Thyroid gland (tissue), 4 donors: ENCODE measurements at regions not wholly inside any gene's neighbourhood (a gene's known extent, or its start where the extent isn't known, plus 50 kb on each side); places are given as distances from the start of the nearest gene placed in this dataset.

ENCODE experiments used
- DNase-seq, 2 donors: peaks; one replicate each; pipeline ENCODE4 v3.0.0-alpha.2; 2019
- H3K27ac ChIP-seq, 3 donors: fragments of 200-600 bp; sonication (generic); 1 replicate in 2 of 3; 2 replicates in 1 of 3; pipeline ENCODE4 v1.5.1; 2016 to 2019; ENCODE audit warnings: mild to moderate bottlenecking in 1 of 3, moderate library complexity in 1 of 3
- H3K27me3 ChIP-seq: fragments of 200-600 bp; sonication (generic); one replicate; pipeline ENCODE4 v1.5.1; 2019
- H3K36me3 ChIP-seq, 2 donors: fragments of 200-600 bp; sonication (generic); one replicate each; pipeline ENCODE4 v1.5.1; 2016 to 2019
- H3K4me1 ChIP-seq, 2 donors: fragments of 200-600 bp; sonication (generic); one replicate each; pipeline ENCODE4 v1.5.1; 2017 to 2019
- H3K4me3 ChIP-seq, 3 donors: fragments of 200-600 bp; sonication (generic); replicated peaks in 1 of 3; 1 replicate in 2 of 3; 2 replicates in 1 of 3; pipeline ENCODE4 v1.5.1; 2016; ENCODE audit warnings: mild to moderate bottlenecking in 1 of 3
- H3K9me3 ChIP-seq: fragments of 200-600 bp; sonication (generic); one replicate; pipeline ENCODE4 v1.5.1; 2017
- CTCF ChIP-seq, 6 experiments: fragments of 200-600 bp in 3 of 6; fragments of 450-650 bp in 3 of 6; sonication (generic) in 3 of 6; IDR thresholded peaks; one replicate each; pipeline ENCODE4 v1.5.1; 2016 to 2019; ENCODE audit warnings: antibody characterized with exemption in 6 of 6, mild to moderate bottlenecking in 2 of 6, inconsistent platforms in 1 of 6, moderate library complexity in 1 of 6
- POLR2A ChIP-seq, 2 donors: fragments of 450-650 bp; IDR thresholded peaks; one replicate each; pipeline ENCODE4 v1.6.1; 2017; ENCODE audit warnings: antibody characterized with exemption in 2 of 2, mild to moderate bottlenecking in 2 of 2, moderate library complexity in 1 of 2
- WGBS, 2 donors: methylation state at CpG; one replicate each; pipeline ENCODE4 v1.1.5; 2017; 5-methylcytosine and 5-hydroxymethylcytosine counted together
- intact Hi-C: fragments of 100-400 bp; cut with DNase I; formaldehyde crosslinking; loops from one replicate; pipeline ENCODE4 v1.15.1; 2023

GRCh38 chr2:223114917-223115316 lies 62.9 kb downstream of the KCNE4 start:
- WGBS, 2 donors = 95 to 98% methylated on average over 3 of the region's 3 CpGs
- H3K36me3 ChIP-seq = no peaks in the 10 kb centered on the region
- no peak for DNase-seq
- no peaks in the 10 kb centered on the region for H3K9me3 ChIP-seq
- no peak for TF ChIP-seq POLR2A (IDR thresholded peaks at IDR 0.05)
- no peak overlapping the region for H3K27ac ChIP-seq
- no peaks in the 10 kb centered on the region for H3K4me1 ChIP-seq
- no peaks in the 10 kb centered on the region for H3K27me3 ChIP-seq
- intact Hi-C loops = no loop called here
- no peak overlapping the region for H3K4me3 ChIP-seq

DNA sequence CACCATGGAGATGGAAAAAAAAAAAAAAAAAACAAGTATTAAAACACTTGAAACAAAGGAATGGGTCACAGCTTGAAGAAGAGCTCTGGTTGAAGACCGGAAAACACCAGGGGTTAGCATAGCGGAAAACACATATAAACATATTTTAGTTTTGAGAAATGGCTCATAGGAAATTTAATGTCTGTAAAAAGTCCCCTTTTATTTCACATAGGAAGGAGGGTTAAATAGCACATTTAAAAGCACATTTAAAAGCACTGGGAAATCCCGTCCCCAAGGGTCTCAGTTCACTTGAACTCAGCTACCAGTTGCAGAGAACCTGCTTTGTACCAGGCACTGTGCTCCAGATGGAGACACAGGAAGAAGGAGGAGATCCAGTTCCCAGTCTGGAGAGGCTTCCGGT lies 65.5 kb downstream of the KCNE4 start:
- 82 to 88% methylated on average over 4 of the region's 4 CpGs for WGBS, 2 donors

DNA sequence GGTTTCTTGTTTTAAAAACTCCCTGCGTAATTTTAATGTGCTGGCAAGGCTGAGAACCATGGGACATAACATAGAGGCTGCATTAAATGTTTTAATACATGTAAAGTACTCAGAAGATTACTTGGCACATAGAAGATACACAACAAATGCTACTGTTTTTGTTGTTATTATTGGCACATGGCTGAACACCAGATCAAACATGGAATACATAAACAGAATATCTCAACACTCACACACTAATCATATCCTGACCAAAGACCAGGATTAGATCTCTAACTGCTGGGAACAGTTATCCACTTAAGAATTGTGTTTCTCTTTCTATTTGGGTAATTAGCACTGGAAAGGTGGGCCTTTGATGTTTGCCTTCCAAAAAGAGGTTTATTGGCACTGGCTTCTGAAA lies 69.3 kb downstream of the KCNE4 start:
- no peak overlapping the region for H3K4me3 ChIP-seq
- no peaks in the 10 kb centered on the region for H3K36me3 ChIP-seq
- no peaks in the 10 kb centered on the region for H3K9me3 ChIP-seq
- WGBS, 2 donors = 94 to 95% methylated on average over 1 of the region's 1 CpG
- intact Hi-C loops = no loop called here
- no peak for TF ChIP-seq CTCF (IDR thresholded peaks at IDR 0.05)
- TF ChIP-seq POLR2A (IDR thresholded peaks at IDR 0.05) = no peak
- no peaks in the 10 kb centered on the region for H3K4me1 ChIP-seq
- DNase-seq = no peak
- H3K27me3 ChIP-seq = no peaks in the 10 kb centered on the region
- H3K27ac ChIP-seq = no peak overlapping the region

More for the DNA sequence above, 65.5 kb downstream of the KCNE4 start:
- Histone ChIP-seq H3K27ac (no peak overlapping the region), H3K27me3 (no peaks in the 10 kb centered on the region), H3K4me1 (no peaks in the 10 kb centered on the region), H3K9me3 (no peaks in the 10 kb centered on the region), H3K36me3 (no peaks in the 10 kb centered on the region), H3K4me3 (no peak overlapping the region)
- intact Hi-C loops = no loop called here
- DNase-seq = no peak
- TF ChIP-seq POLR2A (IDR thresholded peaks at IDR 0.05) (no peak), CTCF (IDR thresholded peaks at IDR 0.05) (no peak)

DNA sequence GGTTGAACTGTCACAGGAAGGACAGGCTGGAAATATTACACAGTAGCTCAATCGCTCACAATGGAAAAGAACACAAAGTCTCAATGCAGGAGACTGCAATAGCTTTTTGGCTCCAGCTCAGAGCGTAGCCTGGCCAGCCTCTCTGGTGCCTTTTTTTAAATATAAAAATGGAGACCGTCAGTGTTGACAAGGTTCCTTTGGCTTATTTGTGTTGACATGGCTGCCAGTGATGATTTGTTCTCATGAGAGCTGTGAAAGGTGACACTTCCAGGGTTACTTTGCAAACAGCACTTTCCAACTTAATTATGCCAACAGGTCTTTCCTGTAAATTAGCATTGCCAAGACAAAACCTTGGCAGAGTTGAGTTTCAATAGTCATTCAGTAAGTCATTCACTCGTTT lies 70.8 kb downstream of the KCNE4 start:
- H3K36me3 ChIP-seq = no peaks in the 10 kb centered on the region
- no peak overlapping the region for H3K4me3 ChIP-seq
- no peak for TF ChIP-seq POLR2A (IDR thresholded peaks at IDR 0.05)
- no peak for TF ChIP-seq CTCF (IDR thresholded peaks at IDR 0.05)
- intact Hi-C loops = no loop called here
- no peaks in the 10 kb centered on the region for H3K4me1 ChIP-seq
- H3K27me3 ChIP-seq = no peaks in the 10 kb centered on the region
- no peaks in the 10 kb centered on the region for H3K9me3 ChIP-seq
- no peak for DNase-seq
- 32 to 47% methylated on average over 4 of the region's 4 CpGs for WGBS, 2 donors
- H3K27ac ChIP-seq = no peak overlapping the region

DNA sequence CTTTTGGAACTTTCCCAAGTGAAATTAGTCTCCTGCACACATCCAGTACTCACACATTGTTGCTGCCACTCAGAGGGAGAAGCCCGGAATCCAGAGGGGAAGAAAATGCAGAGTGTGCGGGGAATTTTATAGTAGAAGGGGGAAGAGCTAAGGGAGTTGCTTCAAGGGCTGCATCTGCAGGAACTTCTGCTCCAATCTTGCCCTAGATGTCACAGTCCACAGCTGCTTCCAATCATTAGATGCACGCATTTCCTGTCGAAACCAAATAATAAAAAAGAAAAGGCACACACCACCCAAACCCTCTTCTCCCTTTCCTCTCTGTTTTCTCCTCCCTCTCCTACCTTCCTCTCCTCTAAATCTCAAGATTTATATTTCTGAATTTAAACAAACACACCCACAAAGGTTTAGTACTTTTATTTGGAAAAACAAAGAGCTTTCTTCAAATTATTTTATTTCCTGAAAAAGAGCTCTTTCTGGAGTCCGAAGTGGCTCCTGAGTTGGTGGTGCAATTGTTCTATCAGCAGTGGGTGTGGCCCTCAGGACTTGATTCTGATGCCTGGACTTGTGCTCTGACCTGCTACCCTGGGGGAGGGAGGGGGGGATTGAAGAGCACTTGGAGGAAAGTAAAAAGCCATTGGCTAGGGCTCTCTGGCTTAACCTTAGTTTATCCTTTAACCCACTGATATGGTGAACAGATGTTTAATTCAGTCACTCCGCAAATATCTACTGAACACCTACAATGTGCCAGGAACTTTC lies 72.0 kb downstream of the KCNE4 start:
- Histone ChIP-seq H3K27me3 (no peaks in the 10 kb centered on the region), H3K4me1 (no peaks in the 10 kb centered on the region), H3K9me3 (no peaks in the 10 kb centered on the region), H3K36me3 (no peaks in the 10 kb centered on the region), H3K27ac (no peak overlapping the region), H3K4me3 (no peak overlapping the region)
- TF ChIP-seq CTCF (IDR thresholded peaks at IDR 0.05) = no peak
- TF ChIP-seq POLR2A (IDR thresholded peaks at IDR 0.05) = no peak
- intact Hi-C loops = no loop called here
- no peak for DNase-seq
- WGBS, 2 donors = 73 to 74% methylated on average over 6 of the region's 6 CpGs
